ENCODE measurements at regions not wholly inside any gene's neighbourhood (a gene's known extent, or its start where the extent isn't known, plus 50 kb on each side); places are given as distances from the start of the nearest gene placed in this dataset.

DNA sequence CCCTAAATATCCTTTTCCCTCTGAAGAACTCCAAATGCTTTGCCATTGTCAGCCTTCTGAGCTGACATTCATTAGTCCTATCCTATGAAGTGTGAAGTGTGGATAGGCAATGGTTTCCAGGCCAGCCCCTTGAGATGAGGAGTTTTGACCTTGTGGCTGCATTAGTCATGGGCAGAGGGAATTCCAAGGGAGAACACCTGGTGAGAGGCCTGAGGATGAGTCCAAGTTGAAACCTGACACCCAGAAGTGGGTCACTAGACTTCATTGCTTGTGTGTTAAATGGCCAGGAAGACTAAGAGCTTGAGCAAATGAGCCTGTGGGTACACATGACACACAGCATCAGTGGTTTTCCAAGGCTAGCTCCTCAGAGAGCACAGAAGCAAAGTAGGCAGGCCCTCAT lies 260.8 kb downstream of the SKAP2 start:
- no peak for DNase-seq (ENCODE audit: low spot score)

DNA sequence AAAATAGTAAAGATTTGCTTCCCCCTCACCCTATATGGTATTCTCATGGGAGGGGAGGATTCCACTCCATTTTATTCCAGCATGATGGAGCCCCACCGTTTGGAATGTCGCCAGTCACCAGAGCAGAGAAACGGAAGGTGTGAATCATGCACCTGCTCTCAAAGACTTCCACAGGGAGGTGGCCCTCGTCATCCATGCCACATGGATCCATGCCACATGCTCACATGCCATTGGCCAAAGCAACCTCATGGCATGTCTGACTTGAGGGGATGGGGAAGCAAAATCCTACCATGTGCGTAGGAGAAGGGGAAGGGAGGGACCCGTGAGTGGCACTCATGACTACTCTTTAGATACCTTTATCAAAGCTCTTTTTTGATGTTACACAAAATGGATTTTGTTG lies 256.0 kb downstream of the SKAP2 start:
- DNase-seq (ENCODE audit: low spot score) = no peak

DNA sequence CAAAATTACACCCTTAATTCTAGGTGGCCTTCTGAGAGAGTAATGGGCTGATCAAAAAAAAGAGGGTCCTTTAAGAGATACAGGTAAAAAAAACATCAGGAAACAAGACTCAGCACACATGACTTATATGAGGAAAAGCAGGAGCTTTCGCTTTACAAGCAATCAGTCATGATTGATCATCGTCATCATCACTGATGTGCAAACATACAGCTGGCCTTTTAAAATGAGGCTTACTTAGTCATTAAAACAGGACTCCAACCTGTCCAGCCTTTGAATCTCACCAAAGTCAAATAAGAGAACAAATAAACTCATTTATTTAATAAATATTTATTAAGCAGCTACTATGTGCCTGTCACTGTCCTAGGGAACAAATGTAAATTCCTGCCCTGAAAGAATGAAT lies 255.3 kb downstream of the SKAP2 start:
- no peak for DNase-seq (ENCODE audit: low spot score)

- no peak for DNase-seq (ENCODE audit: low spot score)
These were observed 254.9 kb downstream of the SKAP2 start for GRCh38 chr7:26609532-26609931.

DNA sequence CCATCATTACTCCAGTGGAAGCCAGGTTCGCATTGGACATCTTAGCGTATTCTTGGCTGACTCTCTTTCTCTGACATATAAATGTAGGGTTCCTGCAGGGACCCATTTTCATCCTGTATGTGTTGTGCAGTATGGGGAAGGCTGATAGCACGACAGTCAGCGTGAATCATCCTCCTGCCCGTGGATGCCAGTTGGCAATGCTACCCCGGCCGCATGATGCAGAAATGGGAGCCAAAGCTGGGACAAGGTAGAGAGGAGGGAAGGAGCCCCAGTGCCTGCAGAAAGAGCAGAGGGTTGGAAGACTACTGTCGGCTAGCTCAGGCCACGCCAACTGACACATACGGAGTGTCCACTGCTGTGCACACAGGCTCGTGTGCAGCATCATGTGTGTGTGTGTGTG lies 251.6 kb downstream of the SKAP2 start:
- DNase-seq (ENCODE audit: low spot score) = no peak

- no peak for DNase-seq (ENCODE audit: low spot score)
These were observed 249.9 kb downstream of the SKAP2 start for GRCh38 chr7:26614503-26614902.

GRCh38 chr7:26616235-26616634 lies 248.2 kb downstream of the SKAP2 start:
- DNase-seq (ENCODE audit: low spot score) = no peak

- DNase-seq (ENCODE audit: low spot score) = no peak
These were observed 247.3 kb downstream of the SKAP2 start for GRCh38 chr7:26617066-26617465.
